SK-N-SH (cell line): ENCODE measurements at regions not wholly inside any gene's neighbourhood (a gene's known extent, or its start where the extent isn't known, plus 50 kb on each side); places are given as distances from the start of the nearest gene placed in this dataset.

ENCODE experiments used
- CTCF ChIA-PET: fragments of 300-600, 350-600 bp; formaldehyde crosslinking; extraction: SDS; loops from one replicate; lab custom pipeline; 2021; lab: Yijun Ruan, JAX
- POLR2A ChIA-PET: fragments of 350-600 bp; sonication (Branson Sonifier 250); formaldehyde crosslinking; extraction: SDS; loops from one replicate; lab custom pipeline; 2020; ENCODE audit warnings: antibody characterized with exemption, inconsistent platforms; lab: Yijun Ruan, JAX
- DNase-seq: peaks from one replicate; pipeline ENCODE4 v3.0.0; 2012
- H2AFZ ChIP-seq: fragments of 200-600 bp; sonication (generic); 2 replicates; pipeline ENCODE4 v1.8.1; 2016; ENCODE audit warnings: antibody characterized with exemption, mild to moderate bottlenecking, low read depth
- H3F3A ChIP-seq: fragments of 200-600 bp; sonication (generic); replicated peaks from 2 replicates; pipeline ENCODE3; 2016; ENCODE audit warnings: antibody characterized with exemption, mild to moderate bottlenecking; ENCODE audit not compliant: insufficient read depth
- H3K27ac ChIP-seq, 2 experiments: fragments of 200-500 bp in 1 of 2; fragments of 200-600 bp in 1 of 2; sonication (Bioruptor generic) in 1 of 2; sonication (generic), shearing (Covaris generic) in 1 of 2; 2 replicates each; pipeline versions ENCODE4 v1.5.1 to v1.6.1; 2014 to 2016; ENCODE audit warnings: low read depth in 2 of 2, inconsistent platforms in 1 of 2, low read length in 1 of 2, mild to moderate bottlenecking in 1 of 2, mixed read lengths in 1 of 2
- H3K27me3 ChIP-seq: fragments of 200-600 bp; sonication (generic), shearing (Covaris generic); 2 replicates; pipeline ENCODE4 v1.6.1; 2016; ENCODE audit warnings: mixed run types; ENCODE audit not compliant: insufficient read depth
- H3K36me3 ChIP-seq, 2 experiments: fragments of 200-500 bp in 1 of 2; fragments of 200-600 bp in 1 of 2; sonication (Bioruptor generic) in 1 of 2; sonication (generic) in 1 of 2; replicated peaks in 1 of 2; 2 replicates each; pipeline versions ENCODE3 to v1.5.1; 2014 to 2016; ENCODE audit warnings: low read length in 1 of 2, mild to moderate bottlenecking in 1 of 2; ENCODE audit not compliant: insufficient read depth in 2 of 2, control insufficient read depth in 1 of 2
- H3K4me1 ChIP-seq, 2 experiments: fragments of 200-500 bp in 1 of 2; fragments of 200-600 bp in 1 of 2; sonication (Bioruptor generic) in 1 of 2; sonication (generic), shearing (Covaris generic) in 1 of 2; 2 replicates each; pipeline versions ENCODE4 v1.5.1 to v1.6.1; 2014 to 2016; ENCODE audit warnings: low read depth in 1 of 2, low read length in 1 of 2, mixed run types in 1 of 2; ENCODE audit not compliant: insufficient read depth in 2 of 2, control insufficient read depth in 1 of 2
- H3K4me2 ChIP-seq: fragments of 200-600 bp; sonication (generic), shearing (Covaris generic); 2 replicates; pipeline ENCODE4 v1.6.1; 2017; ENCODE audit warnings: mixed run types
- H3K4me3 ChIP-seq, 2 experiments: fragments of 200-500 bp in 1 of 2; fragments of 200-600 bp in 1 of 2; sonication (Bioruptor generic) in 1 of 2; sonication (generic), shearing (Covaris generic) in 1 of 2; 2 replicates each; pipeline versions ENCODE4 v1.5.1 to v1.8.1; 2014 to 2016; ENCODE audit warnings: low read depth in 2 of 2, inconsistent platforms in 1 of 2, low read length in 1 of 2, mild to moderate bottlenecking in 1 of 2, mixed read lengths in 1 of 2, moderate library complexity in 1 of 2
- H3K79me2 ChIP-seq: fragments of 200-600 bp; sonication (generic); 2 replicates; pipeline ENCODE4 v1.8.1; 2017; ENCODE audit warnings: mild to moderate bottlenecking; ENCODE audit not compliant: insufficient read depth
- H3K9ac ChIP-seq: fragments of 200-600 bp; sonication (generic); 2 replicates; pipeline ENCODE4 v1.6.1; 2017; ENCODE audit warnings: mixed run types
- H3K9me2 ChIP-seq: fragments of 200-600 bp; sonication (generic); 2 replicates; pipeline ENCODE4 v1.6.1; 2017; ENCODE audit warnings: mixed run types
- H3K9me3 ChIP-seq: fragments of 200-600 bp; sonication (generic); 2 replicates; pipeline ENCODE4 v1.6.1; 2017; ENCODE audit warnings: mixed run types, mild to moderate bottlenecking, moderate library complexity
- H4K20me1 ChIP-seq: fragments of 200-600 bp; sonication (generic); 2 replicates; pipeline ENCODE4 v1.6.1; 2017; ENCODE audit warnings: mild to moderate bottlenecking, mixed run types; ENCODE audit not compliant: insufficient read depth
- CHD2 ChIP-seq: fragments of 150-350 bp; IDR thresholded peaks from 2 replicates; pipeline ENCODE4 v1.6.1; 2018; ENCODE audit warnings: low read length; ENCODE audit not compliant: partially characterized antibody
- CTCF ChIP-seq: fragments of 200-600 bp; sonication (generic); IDR thresholded peaks from 2 replicates; pipeline ENCODE4 v1.6.1; 2017; ENCODE audit warnings: antibody characterized with exemption, mild to moderate bottlenecking, moderate library complexity
- EP300 ChIP-seq, 2 experiments: IDR thresholded peaks; 2 replicates each; pipeline versions ENCODE4 v1.4.0 to v1.6.1; 2012; ENCODE audit warnings: borderline replicate concordance in 1 of 2, low read depth in 1 of 2, low read length in 1 of 2
- EZH2phosphoT487 ChIP-seq: fragments of 200-600 bp; sonication (generic); IDR thresholded peaks from 2 replicates; pipeline ENCODE4 v1.6.1; 2017; ENCODE audit warnings: low read depth, mixed run types, mild to moderate bottlenecking, antibody characterized with exemption, moderate library complexity, borderline replicate concordance
- FOSL2 ChIP-seq: IDR thresholded peaks from 2 replicates; pipeline ENCODE4 v1.4.0; 2012; ENCODE audit warnings: low read depth, mild to moderate bottlenecking, moderate library complexity, borderline replicate concordance
- GABPA ChIP-seq: IDR thresholded peaks from 2 replicates; pipeline ENCODE4 v1.4.0; 2012; ENCODE audit warnings: low read depth, mild to moderate bottlenecking
- GATA2 ChIP-seq: sonication (generic); formaldehyde crosslinking; IDR thresholded peaks from 2 replicates; pipeline ENCODE4 v1.5.0; 2020; ENCODE audit warnings: mild to moderate bottlenecking, missing genetic modification reagents
- JUND ChIP-seq: IDR thresholded peaks from 2 replicates; pipeline ENCODE4 v1.4.0; 2012
- MAX ChIP-seq: IDR thresholded peaks from 2 replicates; pipeline ENCODE4 v1.4.0; 2012; ENCODE audit warnings: low read depth
- NRF1 ChIP-seq: IDR thresholded peaks from 2 replicates; pipeline ENCODE4 v1.6.1; 2012; ENCODE audit warnings: low read depth, mild to moderate bottlenecking, low read length
- PBX3 ChIP-seq: IDR thresholded peaks from 2 replicates; pipeline ENCODE4; 2012
- RAD21 ChIP-seq: IDR thresholded peaks from 2 replicates; pipeline ENCODE4 v1.6.1; 2012; ENCODE audit warnings: mild to moderate bottlenecking, low read length
- RCOR1 ChIP-seq: fragments of 150-350 bp; IDR thresholded peaks from 2 replicates; pipeline ENCODE4 v1.6.1; 2017; ENCODE audit warnings: antibody characterized with exemption, low read length
- SMC3 ChIP-seq: IDR thresholded peaks from 2 replicates; pipeline ENCODE4 v1.6.1; 2012; ENCODE audit warnings: low read depth, low read length, improper control_type of control experiment
- TAF1 ChIP-seq: IDR thresholded peaks from 2 replicates; pipeline ENCODE4 v1.6.1; 2012; ENCODE audit warnings: low read depth, mild to moderate bottlenecking, low read length, moderate library complexity, borderline replicate concordance
- USF1 ChIP-seq: IDR thresholded peaks from 2 replicates; pipeline ENCODE4 v1.4.0; 2012; ENCODE audit warnings: low read depth, borderline replicate concordance
- USF2 ChIP-seq: fragments of 150-350 bp; IDR thresholded peaks from 2 replicates; pipeline ENCODE4 v1.6.1; 2017; ENCODE audit warnings: antibody characterized with exemption, low read length, low read depth, borderline replicate concordance
- WGBS: methylation state at CpG from one replicate; pipeline ENCODE4 v1.1.6; 2017; ENCODE audit warnings: low lambda C conversion rate; 5-methylcytosine and 5-hydroxymethylcytosine counted together

- no peaks in the 10 kb centered on the region for H3K9me3 ChIP-seq
- H3K79me2 ChIP-seq, result no peaks in the 10 kb centered on the region
- no peak overlapping the region for H3K9ac ChIP-seq
- TF ChIP-seq SMC3 (no peak), EZH2phosphoT487 (no peak), GATA2 (CRISPR knock-in tag) (no peak), JUND (no peak), NRF1 (no peak), FOSL2 (no peak), CHD2 (no peak), MAX (no peak), EP300 (IDR thresholded peaks at IDR 0.05; ENCODE audit: borderline replicate concordance in 1 of 2, low read depth in 1 of 2, low read length in 1 of 2) (no peak), RCOR1 (no peak), TAF1 (no peak), PBX3 (no peak), USF1 (no peak)
- TF ChIP-seq, all 33 proteins: peak for 0
- no peak for DNase-seq
- no peaks in the 10 kb centered on the region for H3F3A ChIP-seq
- H3K27me3 ChIP-seq, result no peaks in the 10 kb centered on the region
- WGBS, result 7% methylated on average over 2 of the region's 2 CpGs
- H3K9me2 ChIP-seq, result no peaks in the 10 kb centered on the region
- H3K27ac ChIP-seq, result no peak overlapping the region
- ChIA-PET CTCF (no interaction called here), POLR2A (no interaction called here)
- no peak overlapping the region for H3K4me2 ChIP-seq
- H3K4me1 ChIP-seq, result no peaks in the 10 kb centered on the region
- no peak overlapping the region for H2AFZ ChIP-seq
- H4K20me1 ChIP-seq, result no peaks in the 10 kb centered on the region
- H3K4me3 ChIP-seq, result no peak overlapping the region
- no peaks in the 10 kb centered on the region for H3K36me3 ChIP-seq
Measured at GRCh38 chr5:86546044-86546443, 71.7 kb upstream of the COX7C start.

- H3K36me3 ChIP-seq, result no peaks in the 10 kb centered on the region
- H3K9me3 ChIP-seq, result no peaks in the 10 kb centered on the region
- WGBS, result 44% methylated on average over 4 of the region's 4 CpGs
- DNase-seq, result no peak
- no peaks in the 10 kb centered on the region for H3K79me2 ChIP-seq
- H2AFZ ChIP-seq, result no peak overlapping the region
- POLR2A ChIA-PET, result no interaction called here
- no peak overlapping the region for H3K9ac ChIP-seq
- H3K9me2 ChIP-seq, result no peaks in the 10 kb centered on the region
- no peak overlapping the region for H3K4me2 ChIP-seq
- H3K27ac ChIP-seq, result no peak overlapping the region
- H3K4me1 ChIP-seq, result no peaks in the 10 kb centered on the region
- CTCF ChIA-PET, result no interaction called here
- H4K20me1 ChIP-seq, result no peaks in the 10 kb centered on the region
- H3F3A ChIP-seq, result no peaks in the 10 kb centered on the region
- no peaks in the 10 kb centered on the region for H3K27me3 ChIP-seq
- H3K4me3 ChIP-seq, result no peak overlapping the region
- TF ChIP-seq EZH2phosphoT487, result no peak
- no peak for TF ChIP-seq MAX
- peak; percentile 12; the same call in 1 of the 2 replicates for TF ChIP-seq CTCF
- no peak for TF ChIP-seq TAF1
- TF ChIP-seq GABPA, result no peak
- no peak for TF ChIP-seq RAD21
- no peak for TF ChIP-seq GATA2 (CRISPR knock-in tag)
- no peak for TF ChIP-seq USF2
Measured at GRCh38 chr5:86546582-86546981, 71.2 kb upstream of the COX7C start.
